G401 (cell line): ENCODE measurements at regions not wholly inside any gene's neighbourhood (a gene's known extent, or its start where the extent isn't known, plus 50 kb on each side); places are given as distances from the start of the nearest gene placed in this dataset.
"Not testable (repeated sequence)": the region's sequence is repeated elsewhere in the genome, so short reads cannot be mapped to it uniquely, and the experiment has no call there.

Experiments
- DNase-seq: peaks from one replicate; pipeline ENCODE4 v3.0.0-alpha.2; 2015; ENCODE audit warnings: low spot score
- in situ Hi-C: cut with HindIII; loops from 2 replicates; pipeline ENCODE4 v1.10.0; 2016; ENCODE audit warnings: low sequenced_read_pairs, mixed read lengths

- DNase-seq = no peak
- in situ Hi-C loops = no loop called here
These were observed 69.9 kb upstream of the SHANK2 start for GRCh38 chr11:71322192-71322735.

- DNase-seq = no peak
- in situ Hi-C loops = no loop called here
These were observed 69.2 kb upstream of the SHANK2 start for GRCh38 chr11:71321433-71322191.

GRCh38 chr11:71316701-71317100 is 64.3 kb upstream of the SHANK2 start:
- no peak for DNase-seq
- in situ Hi-C loops = no loop called here

GRCh38 chr11:71312616-71313015 is 60.2 kb upstream of the SHANK2 start:
- in situ Hi-C loops, DNase-seq: not testable (repeated sequence)

- in situ Hi-C loops = no loop called here
- no peak for DNase-seq
These were observed 59.6 kb upstream of the SHANK2 start for GRCh38 chr11:71311928-71312510.

- in situ Hi-C loops = no loop called here
- no peak for DNase-seq
These were observed 59.0 kb upstream of the SHANK2 start for GRCh38 chr11:71311176-71311925.

- in situ Hi-C loops = no loop called here
- DNase-seq = no peak
These were observed 57.8 kb upstream of the SHANK2 start for GRCh38 chr11:71310184-71310583.

- in situ Hi-C loops = no loop called here
- no peak for DNase-seq
These were observed 57.2 kb upstream of the SHANK2 start for GRCh38 chr11:71309611-71310010.

GRCh38 chr11:71309181-71309580 is 56.8 kb upstream of the SHANK2 start:
- in situ Hi-C loops = no loop called here

GRCh38 chr11:71307811-71308645 is 55.7 kb upstream of the SHANK2 start:
- no peak for DNase-seq
- in situ Hi-C loops = no loop called here

More at GRCh38 chr11:71309181-71309580, 56.8 kb upstream of the SHANK2 start:
- DNase-seq = no peak

GRCh38 chr11:71305451-71306125 is 53.2 kb upstream of the SHANK2 start:
- no peak for DNase-seq
- in situ Hi-C loops = no loop called here

GRCh38 chr11:71305041-71305440 is 52.7 kb upstream of the SHANK2 start:
- in situ Hi-C loops = no loop called here
- no peak for DNase-seq

- in situ Hi-C loops = no loop called here
- no peak for DNase-seq
These were observed 52.1 kb upstream of the SHANK2 start for GRCh38 chr11:71304491-71304890.

GRCh38 chr11:71304045-71304444 is 51.7 kb upstream of the SHANK2 start:
- in situ Hi-C loops = no loop called here
- DNase-seq = no peak

GRCh38 chr11:71302911-71303310 is 50.5 kb upstream of the SHANK2 start:
- in situ Hi-C loops = no loop called here
- no peak for DNase-seq

GRCh38 chr11:71302534-71302909 is 50.1 kb upstream of the SHANK2 start:
- DNase-seq = no peak
- in situ Hi-C loops = no loop called here
